MM.1S (cell line): ENCODE measurements at regions not wholly inside any gene's neighbourhood (a gene's known extent, or its start where the extent isn't known, plus 50 kb on each side); places are given as distances from the start of the nearest gene placed in this dataset.

Experiments
- CTCF ChIP-seq: fragments of 300-600 bp; sonication (generic); IDR thresholded peaks from 2 replicates; pipeline ENCODE4 v1.5.1; 2016; ENCODE audit warnings: antibody characterized with exemption, low read length, mixed read lengths
- EZH2 ChIP-seq: fragments of 300-600 bp; sonication (generic); optimal IDR thresholded peaks from 2 replicates; pipeline ENCODE3; 2017; ENCODE audit warnings: low read depth, mild to moderate bottlenecking, antibody characterized with exemption, low read length, mixed read lengths
- EZH2phosphoT487 ChIP-seq: fragments of 300-600 bp; sonication (generic); IDR thresholded peaks from 2 replicates; pipeline ENCODE4 v1.6.1; 2018; ENCODE audit warnings: antibody characterized with exemption, low read length

GRCh38 chr7:51446785-51447184 lies 130.2 kb upstream of the COBL start:
- TF ChIP-seq CTCF = no peak
- TF ChIP-seq EZH2phosphoT487 = no peak
- no peak for TF ChIP-seq EZH2
